ENCODE measurements at regions not wholly inside any gene's neighbourhood (a gene's known extent, or its start where the extent isn't known, plus 50 kb on each side); places are given as distances from the start of the nearest gene placed in this dataset.

- TF ChIP-seq ZNF512 (CRISPR knock-in tag; IDR thresholded peaks at IDR 0.05; ENCODE audit: borderline replicate concordance) (no peak), CDX4 (CRISPR knock-in tag; IDR thresholded peaks at IDR 0.05; ENCODE audit: borderline replicate concordance) (no peak), FOXP4 (CRISPR knock-in tag; IDR thresholded peaks at IDR 0.05) (no peak), MAX (CRISPR knock-in tag; IDR thresholded peaks at IDR 0.05) (no peak), MXD4 (CRISPR knock-in tag; IDR thresholded peaks at IDR 0.05; ENCODE audit: borderline replicate concordance) (no peak), ZNF263 (CRISPR knock-in tag; IDR thresholded peaks at IDR 0.05; ENCODE audit: low read depth) (no peak), ZNF317 (CRISPR knock-in tag; IDR thresholded peaks at IDR 0.05; ENCODE audit: borderline replicate concordance, low read depth) (no peak), HMGA2 (CRISPR knock-in tag; IDR thresholded peaks at IDR 0.05) (no peak)
These were observed 480.2 kb downstream of the HS3ST3B1 start (continued) for GRCh38 chr17:14781123-14781522.

GRCh38 chr17:14780097-14780651 lies 479.3 kb downstream of the HS3ST3B1 start:
- ChIA-PET POLR2A (interaction anchor here (0.6 to 1.0 kb wide), 2 partner anchors 471 to 1187 kb away, joined by 3 to 6 read pairs; no protein-coding TSS in a partner anchor), CTCF (interaction anchor here (1.4 kb wide), 1 partner anchor 226 kb away, joined by 3 read pairs; no protein-coding TSS in a partner anchor)
- Mint-ChIP-seq H3K9me3 (peaks cover 6% of the 10 kb centered on the region), H3K27ac (no peak overlapping the region), H3K36me3 (no peaks in the 10 kb centered on the region), H3K27me3 (ENCODE audit: low read depth) (no peaks in the 10 kb centered on the region), H3K4me1 (peaks cover 52% of the 10 kb centered on the region), H3K4me3 (peak overlapping the region; percentile 16; the same call in 1 of the 2 replicates)
- DNase-seq (ENCODE audit: low spot score), result peak; percentile 36
- TF ChIP-seq TCF7 (CRISPR knock-in tag; IDR thresholded peaks at IDR 0.05; ENCODE audit: low read depth) (no peak), ZNF281 (CRISPR knock-in tag; IDR thresholded peaks at IDR 0.05) (0 out of 2 replicates have a peak, but pooled peaks have one; percentile 22)
- ATAC-seq, result peak; percentile 52

GRCh38 chr17:14779241-14779640 lies 478.4 kb downstream of the HS3ST3B1 start:
- H3K4me3 Mint-ChIP-seq, result 0 out of 2 replicates have a peak overlapping the region, but pooled peaks have one; percentile 16
- CTCF ChIA-PET, result no interaction called here
- peaks cover 3% of the 10 kb centered on the region; the same call in 1 of the 2 replicates for H3K27me3 Mint-ChIP-seq (ENCODE audit: low read depth)
- no peak for ATAC-seq
- no peak overlapping the region for H3K27ac Mint-ChIP-seq
- no peak for DNase-seq (ENCODE audit: low spot score)
- POLR2A ChIA-PET, result interaction anchor here (1.0 kb wide), 1 partner anchor 470 kb away, joined by 3 read pairs; no protein-coding TSS in a partner anchor
- H3K9me3 Mint-ChIP-seq, result peaks cover 9% of the 10 kb centered on the region
- H3K4me1 Mint-ChIP-seq, result peaks cover 52% of the 10 kb centered on the region
- peaks cover 4% of the 10 kb centered on the region for H3K36me3 Mint-ChIP-seq
- TF ChIP-seq TP53 (CRISPR knock-in tag; IDR thresholded peaks at IDR 0.05), result no peak
- no peak for TF ChIP-seq TEAD4 (CRISPR knock-in tag; IDR thresholded peaks at IDR 0.05)
- TF ChIP-seq IRF2 (CRISPR knock-in tag; IDR thresholded peaks at IDR 0.05; ENCODE audit: borderline replicate concordance, low read depth), result no peak
- no peak for TF ChIP-seq STAT6 (CRISPR knock-in tag; conservative IDR thresholded peaks at IDR 0.05; ENCODE audit: low read depth)
- TF ChIP-seq SMAD3 (CRISPR knock-in tag; IDR thresholded peaks at IDR 0.05; ENCODE audit: borderline replicate concordance), result no peak
- no peak for TF ChIP-seq HMGXB4 (CRISPR knock-in tag; IDR thresholded peaks at IDR 0.05)
- no peak for TF ChIP-seq E2F4 (CRISPR knock-in tag; IDR thresholded peaks at IDR 0.05; ENCODE audit: borderline replicate concordance, low read depth)

All from WTC11 (cell line).